ENCODE measurements at regions not wholly inside any gene's neighbourhood (a gene's known extent, or its start where the extent isn't known, plus 50 kb on each side); places are given as distances from the start of the nearest gene placed in this dataset.

DNA sequence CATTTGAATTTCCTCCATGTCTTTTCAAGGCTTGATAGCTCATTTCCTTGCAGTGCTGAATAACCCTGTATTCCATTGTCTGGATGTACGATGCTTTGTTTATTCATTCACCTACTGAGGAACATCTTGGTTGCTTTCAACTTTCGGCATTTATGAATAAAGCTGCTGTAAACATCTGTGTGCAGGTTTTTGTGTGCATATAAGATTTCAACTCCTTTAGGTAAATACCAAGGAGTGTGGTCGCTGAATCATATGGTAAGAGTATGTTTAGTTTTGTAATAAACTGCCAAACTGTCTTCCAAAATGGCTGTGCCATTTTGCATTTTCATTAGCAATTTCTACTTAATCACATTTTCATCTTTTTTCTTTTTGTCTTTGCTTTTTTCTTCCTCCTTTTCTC is 327.7 kb upstream of the TBX3 start:
- H3K4me1 ChIP-seq (ENCODE audit: control insufficient read depth in 1 of 2, insufficient read depth in 1 of 2, low read depth in 1 of 2, low read length in 1 of 2), result no peaks in the 10 kb centered on the region
- H3K9me3 ChIP-seq, result no peaks in the 10 kb centered on the region
- no peaks in the 10 kb centered on the region for H3K36me3 ChIP-seq
- no peaks in the 10 kb centered on the region for H3K27me3 ChIP-seq
- TF ChIP-seq, protein P1, sequence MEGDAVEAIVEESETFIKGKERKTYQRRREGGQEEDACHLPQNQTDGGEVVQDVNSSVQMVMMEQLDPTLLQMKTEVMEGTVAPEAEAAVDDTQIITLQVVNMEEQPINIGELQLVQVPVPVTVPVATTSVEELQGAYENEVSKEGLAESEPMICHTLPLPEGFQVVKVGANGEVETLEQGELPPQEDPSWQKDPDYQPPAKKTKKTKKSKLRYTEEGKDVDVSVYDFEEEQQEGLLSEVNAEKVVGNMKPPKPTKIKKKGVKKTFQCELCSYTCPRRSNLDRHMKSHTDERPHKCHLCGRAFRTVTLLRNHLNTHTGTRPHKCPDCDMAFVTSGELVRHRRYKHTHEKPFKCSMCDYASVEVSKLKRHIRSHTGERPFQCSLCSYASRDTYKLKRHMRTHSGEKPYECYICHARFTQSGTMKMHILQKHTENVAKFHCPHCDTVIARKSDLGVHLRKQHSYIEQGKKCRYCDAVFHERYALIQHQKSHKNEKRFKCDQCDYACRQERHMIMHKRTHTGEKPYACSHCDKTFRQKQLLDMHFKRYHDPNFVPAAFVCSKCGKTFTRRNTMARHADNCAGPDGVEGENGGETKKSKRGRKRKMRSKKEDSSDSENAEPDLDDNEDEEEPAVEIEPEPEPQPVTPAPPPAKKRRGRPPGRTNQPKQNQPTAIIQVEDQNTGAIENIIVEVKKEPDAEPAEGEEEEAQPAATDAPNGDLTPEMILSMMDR (IDR thresholded peaks at IDR 0.05), result no peak
- no peak overlapping the region for H3K4me3 ChIP-seq (ENCODE audit: low read depth in 1 of 2, low read length in 1 of 2)
- H3K27ac ChIP-seq, result no peak overlapping the region

DNA sequence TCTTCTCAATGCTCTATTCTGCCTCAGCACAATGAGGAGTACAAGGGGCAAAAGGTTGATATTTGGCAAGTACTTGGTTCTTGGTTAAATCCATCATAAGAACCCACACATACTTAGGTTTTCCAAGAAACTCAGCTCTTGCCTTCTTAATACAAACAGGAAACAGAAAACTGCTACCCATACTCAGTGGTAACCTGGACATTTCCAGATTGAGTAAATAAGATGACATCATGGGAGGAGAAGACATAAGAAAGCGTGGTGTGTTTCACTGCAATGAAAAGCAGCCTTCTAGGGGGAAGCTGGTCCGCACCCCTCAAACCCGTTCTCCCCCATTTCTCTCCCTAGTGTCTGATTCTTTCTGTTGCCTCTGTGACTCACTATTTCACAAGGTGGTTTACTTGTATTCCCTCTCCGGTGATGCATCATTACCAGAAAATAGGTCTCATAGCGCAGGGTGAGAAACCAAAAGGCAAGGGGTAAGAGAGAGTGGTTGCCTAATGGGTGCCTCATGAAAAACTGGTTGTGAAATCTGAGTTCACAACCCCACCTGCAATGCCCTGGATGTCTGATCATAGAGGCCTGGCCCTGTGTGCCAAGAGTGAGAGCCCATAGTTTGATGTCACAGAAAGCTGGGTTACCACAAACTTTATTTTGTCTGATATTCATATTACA is 326.5 kb upstream of the TBX3 start:
- TF ChIP-seq, protein P1 (IDR thresholded peaks at IDR 0.05), result no peak
- Histone ChIP-seq H3K36me3 (no peaks in the 10 kb centered on the region), H3K27me3 (no peaks in the 10 kb centered on the region), H3K27ac (no peak overlapping the region), H3K9me3 (no peaks in the 10 kb centered on the region), H3K4me1 (ENCODE audit: control insufficient read depth in 1 of 2, insufficient read depth in 1 of 2, low read depth in 1 of 2, low read length in 1 of 2) (no peaks in the 10 kb centered on the region), H3K4me3 (ENCODE audit: low read depth in 1 of 2, low read length in 1 of 2) (no peak overlapping the region)

DNA sequence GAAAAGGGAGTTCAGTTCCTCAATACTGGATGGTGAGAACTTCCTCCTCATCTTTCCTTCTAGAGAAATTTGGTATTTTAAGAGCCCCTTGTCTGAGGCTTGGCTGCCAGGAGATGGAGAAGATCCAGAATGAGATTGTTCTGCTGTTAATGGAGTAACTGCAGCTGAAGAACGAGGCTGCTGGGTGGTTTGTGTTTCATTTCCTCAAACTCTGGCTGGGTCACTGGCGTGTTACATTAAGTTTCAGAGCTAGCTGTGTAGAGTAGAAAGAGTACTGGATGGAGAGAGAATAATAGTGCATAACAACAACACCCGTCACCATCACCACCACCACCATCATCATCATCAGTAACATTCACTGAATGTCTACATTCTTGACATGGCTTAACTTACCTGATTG is 325.0 kb upstream of the TBX3 start:
- H3K27ac ChIP-seq, result no peak overlapping the region
- H3K27me3 ChIP-seq, result no peaks in the 10 kb centered on the region
- H3K9me3 ChIP-seq, result no peaks in the 10 kb centered on the region
- TF ChIP-seq, protein P1 (IDR thresholded peaks at IDR 0.05), result no peak
- H3K4me1 ChIP-seq (ENCODE audit: control insufficient read depth in 1 of 2, insufficient read depth in 1 of 2, low read depth in 1 of 2, low read length in 1 of 2), result no peaks in the 10 kb centered on the region
- no peak overlapping the region for H3K4me3 ChIP-seq (ENCODE audit: low read depth in 1 of 2, low read length in 1 of 2)
- H3K36me3 ChIP-seq, result no peaks in the 10 kb centered on the region

DNA sequence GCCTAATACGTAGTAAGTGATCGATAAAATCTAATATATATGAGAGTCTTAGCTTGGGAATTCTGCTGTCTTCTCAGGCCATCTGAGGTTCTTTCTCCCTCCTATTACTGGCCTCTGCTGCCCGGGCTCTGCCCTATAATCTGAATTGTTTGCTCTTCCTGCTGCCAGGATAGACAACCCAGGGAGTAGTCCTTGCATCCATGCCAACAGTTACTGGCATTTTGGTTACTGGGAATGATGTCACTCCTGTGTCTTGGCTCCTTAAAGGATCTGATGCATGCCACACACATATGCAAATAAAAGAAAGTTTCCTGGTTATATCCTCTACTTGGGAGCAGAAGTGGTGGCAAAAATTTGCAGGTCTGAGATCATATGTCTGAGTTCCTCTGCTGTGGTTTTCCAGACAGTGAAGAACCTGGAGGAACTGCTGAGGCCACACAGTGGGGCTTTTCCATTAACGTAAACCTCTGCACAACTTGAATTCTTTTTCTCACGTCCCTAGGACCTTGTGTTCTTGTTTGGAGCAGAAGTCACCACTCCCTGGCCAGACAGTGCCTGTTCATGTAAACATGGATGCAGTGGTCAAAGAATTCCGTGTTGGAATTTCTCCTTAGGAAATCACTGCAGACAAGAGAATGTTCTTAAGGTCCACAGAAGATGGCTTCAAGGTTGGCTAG is 320.6 kb upstream of the TBX3 start:
- Histone ChIP-seq H3K36me3 (no peaks in the 10 kb centered on the region), H3K27me3 (peaks cover 6% of the 10 kb centered on the region), H3K27ac (no peak overlapping the region), H3K4me3 (ENCODE audit: low read depth in 1 of 2, low read length in 1 of 2) (no peak overlapping the region), H3K4me1 (ENCODE audit: control insufficient read depth in 1 of 2, insufficient read depth in 1 of 2, low read depth in 1 of 2, low read length in 1 of 2) (no peaks in the 10 kb centered on the region), H3K9me3 (no peaks in the 10 kb centered on the region)
- TF ChIP-seq, protein P1 (IDR thresholded peaks at IDR 0.05), result no peak

DNA sequence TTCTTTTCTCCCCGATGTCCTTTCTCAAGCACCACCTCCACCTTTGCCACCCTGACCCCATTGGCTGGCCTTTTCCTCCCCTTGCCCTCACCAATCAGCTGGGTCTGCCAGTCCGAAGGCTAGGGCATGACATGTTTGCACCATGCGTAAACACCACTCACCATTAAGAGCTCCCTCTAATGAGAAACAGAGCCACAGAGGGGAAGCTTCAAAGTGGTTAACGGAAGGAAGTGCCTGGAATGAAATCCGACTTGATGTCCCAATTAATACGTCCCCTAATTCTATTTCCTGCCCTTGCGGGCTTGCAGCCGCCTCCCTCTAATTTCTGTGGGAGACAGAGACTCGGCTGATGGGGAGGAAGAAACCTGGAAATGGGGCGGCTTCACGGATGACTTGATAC is 318.5 kb upstream of the TBX3 start:
- TF ChIP-seq, protein P1 (IDR thresholded peaks at IDR 0.05), result no peak
- no peaks in the 10 kb centered on the region for H3K9me3 ChIP-seq
- no peak overlapping the region for H3K27ac ChIP-seq
- H3K36me3 ChIP-seq, result no peaks in the 10 kb centered on the region
- H3K4me1 ChIP-seq (ENCODE audit: control insufficient read depth in 1 of 2, insufficient read depth in 1 of 2, low read depth in 1 of 2, low read length in 1 of 2), result no peaks in the 10 kb centered on the region
- H3K27me3 ChIP-seq, result peaks cover 6% of the 10 kb centered on the region
- H3K4me3 ChIP-seq (ENCODE audit: low read depth in 1 of 2, low read length in 1 of 2), result no peak overlapping the region
